G401 (cell line): ENCODE measurements at regions not wholly inside any gene's neighbourhood (a gene's known extent, or its start where the extent isn't known, plus 50 kb on each side); places are given as distances from the start of the nearest gene placed in this dataset.

ENCODE experiments used
- DNase-seq: peaks from one replicate; pipeline ENCODE4 v3.0.0-alpha.2; 2015; ENCODE audit warnings: low spot score
- in situ Hi-C: cut with HindIII; loops from 2 replicates; pipeline ENCODE4 v1.10.0; 2016; ENCODE audit warnings: low sequenced_read_pairs, mixed read lengths

DNA sequence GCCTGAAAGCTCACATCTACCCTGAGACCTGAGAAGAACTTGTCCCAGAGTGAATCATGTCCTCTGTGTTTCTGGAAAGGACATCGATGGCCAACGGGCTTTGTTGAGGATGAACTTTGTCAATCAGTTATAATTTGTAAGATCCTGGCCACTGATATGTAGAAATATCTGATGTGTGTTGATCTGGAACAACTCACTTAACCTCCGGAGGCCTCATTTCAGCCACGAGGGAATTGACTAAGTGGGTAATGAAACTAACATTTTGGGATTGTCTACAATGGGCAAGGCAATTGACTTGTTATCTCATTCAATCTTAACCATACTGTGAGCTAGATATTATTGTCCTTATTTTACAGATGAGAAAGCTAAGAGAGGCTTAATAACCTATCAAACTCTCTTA is 468.1 kb upstream of the NRP1 start:
- no peak for DNase-seq
- in situ Hi-C loops = no loop called here

DNA sequence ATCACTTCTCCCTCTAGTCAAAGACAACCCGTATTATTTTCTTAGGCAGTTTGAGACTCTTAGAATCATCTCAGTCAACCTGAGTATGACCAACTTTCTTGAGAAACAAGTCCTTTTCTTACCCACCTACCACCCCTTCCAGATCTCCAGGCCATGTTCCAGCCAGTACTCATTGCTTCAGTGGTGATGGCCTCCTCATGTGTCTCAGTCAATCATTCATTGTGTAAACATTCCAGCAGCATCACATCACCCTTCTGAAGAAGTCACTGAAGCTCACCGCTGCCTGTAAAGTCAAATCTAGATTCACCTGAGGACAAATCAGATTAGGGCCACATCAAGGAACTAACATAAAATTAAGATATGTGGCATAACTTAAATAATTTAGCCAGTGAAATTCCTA is 467.2 kb upstream of the NRP1 start:
- DNase-seq = no peak
- in situ Hi-C loops = no loop called here

DNA sequence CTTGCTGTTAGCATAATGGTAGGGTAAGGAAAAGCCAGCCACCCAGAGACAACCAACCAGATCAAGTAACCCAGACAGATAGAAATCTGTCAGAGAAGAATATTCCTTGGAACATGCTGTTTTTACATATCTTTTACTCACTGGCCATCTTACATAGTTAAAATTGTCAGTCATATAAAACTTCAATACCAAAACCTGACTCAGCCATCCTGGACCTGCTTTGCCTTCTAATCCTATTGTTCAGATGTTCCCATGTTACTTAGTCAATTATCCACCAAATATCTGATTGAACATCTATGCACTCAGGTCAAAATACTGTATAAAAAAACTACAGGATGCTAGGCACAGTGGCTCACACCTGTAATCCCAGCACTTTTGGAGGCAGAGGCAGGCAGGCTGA is 466.5 kb upstream of the NRP1 start:
- DNase-seq = no peak
- in situ Hi-C loops = no loop called here

DNA sequence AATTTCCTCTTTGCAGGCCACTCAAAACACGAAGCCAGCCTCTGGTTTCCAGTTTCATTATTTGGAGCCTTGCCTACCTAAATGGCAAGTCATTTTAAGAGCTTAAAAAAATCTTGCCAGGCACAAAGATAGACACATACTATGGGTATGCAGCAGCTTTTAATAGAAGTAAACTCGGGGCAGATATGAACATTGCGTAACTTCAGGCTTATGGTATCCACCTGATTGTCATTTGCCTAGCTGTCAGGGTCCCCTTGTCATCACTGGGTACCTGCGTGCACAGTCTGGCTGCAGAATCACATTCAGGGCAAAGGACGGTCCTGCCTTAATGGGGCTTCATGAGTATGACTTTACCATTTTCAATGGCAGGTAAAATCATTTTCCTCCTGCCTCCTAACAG is 466.1 kb upstream of the NRP1 start:
- in situ Hi-C loops = no loop called here

DNA sequence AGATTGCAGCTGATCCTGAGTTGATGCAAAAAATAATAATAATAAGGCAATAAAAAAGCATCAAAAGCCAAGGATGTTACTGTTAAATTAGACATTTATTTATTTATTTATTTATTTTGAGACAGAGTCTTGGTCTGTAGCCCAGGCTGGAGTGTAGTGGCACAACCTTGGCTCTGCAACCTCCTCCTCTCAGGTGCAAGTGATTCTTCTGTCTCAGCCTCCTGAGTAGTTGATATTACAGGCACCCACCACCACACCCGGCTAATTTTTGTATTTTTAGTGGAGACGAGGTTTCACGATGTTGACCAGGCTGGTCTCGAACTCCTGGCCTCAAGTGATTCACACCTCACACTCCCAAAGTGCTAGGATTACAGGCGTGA is 465.5 kb upstream of the NRP1 start:
- no peak for DNase-seq
- in situ Hi-C loops = no loop called here

More for the DNA sequence above, 466.1 kb upstream of the NRP1 start:
- DNase-seq = no peak

DNA sequence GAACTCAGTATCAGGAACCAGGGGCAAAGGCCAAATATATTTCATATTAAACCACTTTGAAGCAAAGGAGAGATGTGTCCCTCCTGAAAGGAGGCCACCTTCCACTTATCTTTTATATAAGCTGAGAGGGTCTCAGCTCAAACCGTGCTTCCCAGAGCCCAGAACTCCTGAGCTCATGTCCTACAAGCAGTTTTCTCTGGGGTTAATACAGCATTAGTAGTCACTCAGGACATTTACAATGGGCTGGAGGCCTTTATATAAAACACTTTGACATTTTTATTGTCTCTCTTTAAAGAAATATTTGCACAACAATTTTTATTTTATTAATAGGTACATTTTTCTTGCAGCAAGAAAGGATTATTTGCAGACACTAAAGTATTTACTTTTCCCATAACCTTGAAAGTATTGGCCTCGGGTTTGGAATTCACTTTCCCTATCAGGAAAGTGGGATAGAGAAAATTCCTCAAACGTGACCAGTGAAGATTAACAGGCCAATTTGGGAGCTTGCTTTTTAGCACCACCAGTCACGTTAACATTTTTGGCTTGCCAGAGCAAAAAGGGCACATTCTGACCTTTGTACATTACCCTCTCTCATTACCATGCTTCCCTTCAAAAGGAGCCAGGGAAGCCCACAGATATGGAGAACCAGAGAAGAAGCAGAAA is 464.9 kb upstream of the NRP1 start:
- in situ Hi-C loops = no loop called here
- DNase-seq = no peak

DNA sequence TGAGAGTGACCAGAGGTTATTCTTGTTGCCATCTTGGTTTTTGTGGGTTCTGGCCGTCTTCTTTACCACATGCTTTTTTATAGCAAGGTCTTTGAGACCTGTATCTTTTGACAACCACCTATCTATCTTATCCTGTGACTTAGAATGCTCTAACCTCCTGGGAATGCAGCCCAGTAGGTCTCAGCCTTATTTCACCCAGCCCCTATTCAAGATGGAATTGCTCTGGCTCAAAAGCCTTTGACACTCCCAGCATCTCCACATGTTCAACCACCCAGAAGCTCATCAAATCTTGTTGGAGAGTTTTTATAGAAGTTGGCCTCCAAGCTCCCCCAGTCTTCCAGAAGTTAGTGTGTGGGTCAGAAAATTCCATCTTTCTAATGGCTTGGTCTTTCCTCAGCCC is 464.3 kb upstream of the NRP1 start:
- in situ Hi-C loops = no loop called here
- no peak for DNase-seq

DNA sequence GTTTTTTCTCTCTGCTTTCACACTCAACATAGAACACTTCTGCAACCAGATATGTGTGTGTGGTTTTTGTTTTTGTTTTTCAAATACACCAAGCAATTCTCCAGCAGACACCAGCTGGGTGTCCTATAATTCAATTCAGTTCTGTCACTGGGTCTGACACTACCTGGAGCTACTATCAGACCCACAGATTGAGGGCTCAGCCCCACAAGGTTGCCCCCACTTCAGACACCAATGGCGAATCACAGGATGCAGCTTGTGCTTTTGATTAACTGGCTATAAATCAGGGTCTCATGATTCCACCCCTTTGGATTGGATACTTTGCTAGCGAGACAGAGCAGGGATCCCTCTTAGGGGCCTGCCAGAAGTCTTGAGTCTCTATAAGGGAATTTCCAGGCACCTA is 462.2 kb upstream of the NRP1 start:
- DNase-seq = no peak
- in situ Hi-C loops = no loop called here

DNA sequence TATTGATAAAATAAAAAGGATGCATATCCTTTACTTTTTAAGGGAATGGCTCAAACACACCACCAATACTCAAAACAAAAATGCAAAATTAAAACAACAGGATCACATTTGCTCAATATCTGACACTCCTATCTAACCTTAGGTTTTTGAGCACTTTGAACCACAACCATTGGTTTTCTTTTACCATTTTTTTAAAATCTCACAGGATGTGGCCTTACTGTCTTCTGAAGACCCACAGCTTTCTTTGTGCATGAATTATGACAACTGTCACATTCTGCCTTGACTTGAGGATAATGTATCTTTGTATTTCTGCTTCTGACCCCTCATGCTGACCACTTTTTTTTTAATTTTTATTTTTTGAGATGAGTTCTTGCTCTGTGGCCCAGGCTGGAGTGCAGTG is 461.1 kb upstream of the NRP1 start:
- no peak for DNase-seq
- in situ Hi-C loops = no loop called here

DNA sequence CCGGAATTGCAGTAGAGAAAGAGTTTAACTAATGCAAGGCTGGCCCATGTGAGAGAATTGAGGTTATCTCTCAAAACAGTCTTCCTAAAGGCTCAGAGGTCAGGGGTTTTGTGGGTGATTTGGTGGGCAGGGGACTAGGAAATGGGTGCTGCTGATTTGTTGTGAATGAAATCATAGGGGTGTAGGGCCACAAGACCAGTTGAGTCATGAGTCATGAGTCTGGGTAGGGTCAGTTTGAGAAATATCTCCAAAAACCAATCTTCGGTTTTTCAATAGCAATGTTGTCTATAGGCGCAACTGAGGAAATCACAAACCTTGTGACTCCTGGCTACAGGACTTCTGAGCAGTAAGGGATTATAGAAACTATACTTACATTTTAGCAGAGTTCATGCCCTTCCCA is 460.0 kb upstream of the NRP1 start:
- no peak for DNase-seq
- in situ Hi-C loops = no loop called here

DNA sequence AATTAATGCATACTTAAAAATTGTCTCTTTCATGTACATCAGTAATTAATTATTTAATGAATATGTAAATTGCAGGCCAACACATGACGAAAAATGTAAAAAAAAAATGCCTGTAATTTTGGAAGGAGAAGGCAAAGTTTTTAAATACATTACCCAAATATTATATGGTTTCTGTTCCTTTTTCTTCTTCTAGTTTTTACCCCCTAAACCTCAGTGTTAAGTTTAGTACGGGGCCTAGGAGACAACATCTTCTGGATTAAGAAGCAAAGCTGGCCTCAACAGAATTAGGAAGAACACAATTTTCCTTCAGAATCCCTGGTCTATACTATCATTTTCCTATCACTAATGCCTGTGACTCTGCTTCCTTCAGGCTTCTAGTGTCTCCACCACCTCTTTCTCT is 459.3 kb upstream of the NRP1 start:
- in situ Hi-C loops = no loop called here
- no peak for DNase-seq

DNA sequence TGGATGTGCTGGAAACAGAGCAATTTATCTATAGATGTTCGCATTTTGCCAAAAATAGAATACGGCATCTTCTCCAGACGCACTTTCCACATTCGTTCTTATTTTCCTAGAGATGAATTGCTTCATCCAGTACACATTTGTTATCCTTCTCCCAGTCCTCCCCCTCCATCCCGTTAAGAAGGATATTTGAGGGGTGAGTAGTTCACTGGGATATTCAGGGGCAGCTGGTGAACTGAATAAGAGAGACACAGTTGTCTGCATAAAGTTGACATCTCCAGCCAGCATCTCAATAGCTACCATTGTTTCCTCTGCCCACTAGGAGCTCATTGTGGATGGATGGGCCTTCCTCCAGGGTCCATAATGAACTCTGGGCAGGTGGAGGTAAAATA is 456.8 kb upstream of the NRP1 start:
- in situ Hi-C loops = no loop called here
- no peak for DNase-seq

DNA sequence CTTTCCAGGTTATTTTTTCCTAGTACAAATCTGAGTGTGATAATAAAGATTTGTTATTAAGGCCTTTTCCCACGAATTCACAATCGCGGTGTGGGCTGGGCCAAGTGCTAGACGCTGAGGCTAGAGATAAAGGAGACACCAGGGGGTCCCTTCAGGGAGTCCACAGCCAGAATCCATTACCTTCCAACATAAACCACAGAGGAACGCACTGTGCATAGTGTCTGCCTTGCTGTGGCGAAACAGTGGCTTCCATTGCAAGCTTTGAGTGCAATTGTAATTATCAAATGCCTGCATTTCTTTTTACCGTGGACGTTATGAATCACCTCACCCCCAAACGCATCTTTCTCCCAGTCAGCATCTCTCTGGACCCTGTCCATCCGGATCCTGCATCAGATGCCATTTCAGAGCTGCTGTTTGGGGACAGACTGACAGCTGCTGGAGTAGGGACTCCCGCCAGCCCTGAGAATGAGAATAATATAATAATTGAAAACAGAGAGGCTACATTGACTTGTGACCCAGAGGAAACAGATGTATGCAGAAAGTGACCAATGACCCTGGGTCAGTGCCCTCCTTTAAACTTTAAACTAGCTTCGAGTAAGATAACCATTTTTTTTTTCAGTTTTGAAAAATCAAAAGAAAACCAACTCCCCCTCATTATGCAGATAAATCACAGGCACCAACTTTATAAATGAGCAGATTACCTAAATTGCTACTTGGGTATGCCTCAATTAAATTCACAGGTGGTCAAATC is 456.2 kb upstream of the NRP1 start:
- in situ Hi-C loops = no loop called here
- no peak for DNase-seq

DNA sequence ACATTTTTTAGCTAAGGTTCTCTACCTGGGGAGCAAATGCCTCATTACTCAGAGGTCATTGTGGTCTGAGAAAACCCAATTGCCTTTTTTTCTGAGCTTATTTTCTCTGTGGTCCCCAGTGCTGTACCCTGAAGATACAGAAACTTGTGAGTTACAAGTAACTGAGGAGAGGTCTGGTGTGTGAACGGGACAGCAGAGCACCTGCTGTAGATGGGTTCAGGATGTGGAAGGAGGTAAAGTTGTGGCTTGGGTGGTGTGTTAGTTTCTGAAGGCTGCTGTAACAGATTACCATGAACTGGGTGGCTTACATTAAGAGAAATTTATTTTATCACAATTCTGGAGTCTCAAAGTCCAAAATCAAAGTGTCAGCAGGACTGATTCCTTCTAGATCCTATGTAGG is 449.1 kb upstream of the NRP1 start:
- in situ Hi-C loops = no loop called here
- no peak for DNase-seq

DNA sequence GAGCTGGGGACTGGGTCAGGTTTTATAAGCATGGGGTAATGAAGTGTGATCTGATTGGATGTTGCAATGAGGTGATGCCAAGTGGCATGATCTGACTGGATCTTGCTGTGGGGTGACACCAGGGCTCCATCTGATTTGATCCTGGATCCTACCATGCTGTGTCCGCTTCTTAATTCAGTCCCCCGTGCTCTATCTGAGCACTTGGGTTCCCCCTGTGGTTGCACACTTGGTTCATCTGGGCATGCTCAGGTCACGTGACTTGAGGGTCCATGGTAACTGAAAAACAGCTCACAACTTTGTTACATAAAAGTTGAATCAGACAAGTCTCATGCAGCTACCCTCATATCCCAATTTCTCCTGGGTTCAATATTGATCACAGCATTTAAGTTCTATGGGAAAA is 448.6 kb upstream of the NRP1 start:
- no peak for DNase-seq
- in situ Hi-C loops = no loop called here

DNA sequence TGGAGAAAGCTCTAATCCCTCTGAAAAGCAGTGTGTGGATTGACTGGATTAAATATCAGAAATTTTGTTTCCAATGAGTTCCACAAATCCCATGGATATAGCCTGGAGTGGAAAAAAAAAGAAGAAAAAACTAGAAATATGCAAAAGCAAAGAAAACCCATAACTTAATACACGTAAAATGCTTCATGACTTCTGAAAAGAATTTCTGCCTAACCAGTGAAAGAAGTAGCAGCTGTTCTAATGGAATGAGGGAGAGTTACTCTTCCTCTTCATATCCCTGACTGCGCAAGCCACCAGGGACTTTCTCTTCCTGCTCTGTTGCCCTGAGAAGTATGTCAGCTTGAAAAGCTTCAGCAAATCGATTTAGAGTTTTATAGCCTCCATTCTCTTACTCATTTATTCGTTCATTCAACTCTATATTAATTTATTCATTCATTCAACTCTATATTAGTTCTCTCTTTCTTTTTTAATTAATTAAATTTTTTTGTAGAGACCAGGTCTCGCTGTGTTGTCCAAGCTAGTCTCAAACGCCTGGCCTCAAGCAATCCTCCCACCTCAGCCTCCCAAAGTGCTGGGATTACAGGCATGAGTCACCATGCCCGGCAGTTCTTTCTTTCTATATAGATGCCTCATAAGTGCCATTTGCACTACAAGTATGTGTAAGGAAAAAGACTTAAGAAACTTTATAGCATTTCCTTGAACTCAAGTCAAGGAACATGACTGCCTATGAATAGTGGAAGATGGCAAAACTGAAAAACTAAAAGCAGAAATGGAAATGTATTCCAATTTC is 447.3 kb upstream of the NRP1 start:
- in situ Hi-C loops = no loop called here
- DNase-seq = no peak

DNA sequence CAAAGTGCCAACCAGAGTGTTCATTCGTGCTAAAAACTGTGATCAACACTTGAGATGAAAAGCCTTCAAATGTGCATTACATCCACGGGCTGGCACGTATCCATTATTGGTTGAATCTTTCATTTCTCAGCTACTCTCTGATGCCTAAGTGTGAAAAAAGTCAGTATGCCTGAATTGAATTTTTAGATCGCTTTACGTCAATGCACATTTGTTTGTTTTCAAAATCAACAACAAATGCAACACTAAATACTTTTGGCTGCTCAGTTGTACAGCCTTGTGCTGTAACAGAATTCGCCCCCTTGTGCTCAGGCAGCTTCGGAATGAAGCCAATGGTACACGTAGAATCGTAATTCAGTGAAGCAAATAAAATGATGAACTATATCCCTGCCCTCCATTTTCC is 446.5 kb upstream of the NRP1 start:
- in situ Hi-C loops = no loop called here
- DNase-seq = no peak

DNA sequence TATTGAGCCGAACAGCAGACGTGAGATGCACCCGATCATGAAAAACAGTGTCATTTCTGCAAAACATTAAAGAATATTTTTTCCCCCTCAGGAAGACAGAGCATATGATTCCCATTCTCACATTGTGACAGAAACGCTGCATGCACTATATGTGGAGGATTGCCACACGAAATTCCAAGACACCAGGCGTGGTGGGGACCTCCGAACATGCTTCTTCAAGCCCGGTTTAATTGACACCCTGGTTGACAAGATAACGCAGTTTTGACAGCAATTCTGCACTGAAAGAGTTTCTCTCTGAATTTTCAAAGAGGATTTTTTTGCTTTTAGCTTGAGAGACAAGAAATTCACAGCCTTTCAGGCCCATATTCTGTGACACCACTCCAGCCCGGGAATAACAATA is 442.8 kb upstream of the NRP1 start:
- DNase-seq = no peak
- in situ Hi-C loops = no loop called here

DNA sequence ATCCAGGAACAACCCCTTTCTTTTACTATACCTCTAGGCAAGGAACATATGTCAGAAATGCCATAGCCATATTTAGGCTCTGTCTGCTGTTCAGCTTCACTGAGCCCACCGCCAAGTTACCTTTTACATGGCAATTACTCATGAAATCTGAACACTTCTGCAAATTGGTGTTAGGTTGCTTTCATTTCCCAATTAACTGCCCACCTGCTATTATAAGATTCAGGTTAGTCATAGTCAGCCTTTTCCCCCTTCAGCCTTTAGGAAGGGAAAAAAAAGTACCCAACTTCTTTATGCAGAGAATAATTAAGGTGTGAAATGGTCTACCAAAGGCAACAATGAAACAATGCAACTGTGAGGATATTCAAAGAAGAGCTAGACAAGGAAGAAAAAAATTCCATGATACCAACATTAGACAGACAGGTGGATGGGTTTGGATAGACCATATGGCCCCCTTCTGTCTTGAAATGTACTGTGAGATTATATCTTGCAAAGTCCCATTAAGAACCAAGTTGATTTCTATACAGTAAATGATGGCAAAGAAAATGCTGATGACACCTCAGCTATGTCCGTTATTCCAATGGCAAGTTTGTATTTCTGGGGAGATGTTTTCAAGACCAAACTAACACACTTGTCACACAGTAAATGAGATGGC is 442.1 kb upstream of the NRP1 start:
- no peak for DNase-seq
- in situ Hi-C loops = no loop called here

DNA sequence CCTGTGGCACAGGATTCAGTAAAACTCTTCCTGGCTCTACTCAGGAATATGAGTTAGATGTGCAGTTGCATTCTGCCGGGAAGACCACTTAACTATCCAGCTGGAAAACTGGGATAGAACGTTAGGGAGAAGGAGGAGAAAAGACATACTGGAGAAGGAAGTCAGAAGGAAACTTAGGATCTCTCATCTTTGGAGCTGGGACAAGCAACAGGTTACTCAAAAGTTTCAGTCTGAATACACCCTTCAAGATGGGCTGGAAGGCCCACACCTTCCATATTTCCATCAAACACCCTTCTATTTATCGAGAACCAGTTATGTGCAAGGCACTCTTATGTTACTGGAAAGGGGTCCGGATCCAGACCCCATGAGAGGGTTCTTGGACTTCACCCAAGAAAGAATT is 440.4 kb upstream of the NRP1 start:
- in situ Hi-C loops = no loop called here
- DNase-seq = no peak
